WERI-Rb-1 (cell line): ENCODE measurements at regions not wholly inside any gene's neighbourhood (a gene's known extent, or its start where the extent isn't known, plus 50 kb on each side); places are given as distances from the start of the nearest gene placed in this dataset.
"Not testable (repeated sequence)": the region's sequence is repeated elsewhere in the genome, so short reads cannot be mapped to it uniquely, and the experiment has no call there.

Experiments
- DNase-seq: peaks from one replicate; pipeline ENCODE4 v3.0.0-alpha.2; 2020
- H3K27ac ChIP-seq: fragments of 250-450 bp; sonication (Bioruptor Pico); 2 replicates; pipeline ENCODE4 v1.5.1; 2020; ENCODE audit warnings: mild to moderate bottlenecking, moderate library complexity
- H3K27me3 ChIP-seq: fragments of 250-450 bp; sonication (Bioruptor Pico); 2 replicates; pipeline ENCODE4 v1.5.1; 2021; ENCODE audit warnings: mild to moderate bottlenecking, low read depth, moderate library complexity; ENCODE audit not compliant: insufficient read depth, severe bottlenecking
- H3K36me3 ChIP-seq: fragments of 250-450 bp; sonication (Bioruptor Pico); 2 replicates; pipeline ENCODE4 v1.5.1; 2020; ENCODE audit warnings: mild to moderate bottlenecking, moderate library complexity
- H3K4me3 ChIP-seq: 2 replicates; pipeline ENCODE4 v1.5.1; 2011; ENCODE audit warnings: low read depth, mild to moderate bottlenecking, control low read depth, low read length
- H3K9me3 ChIP-seq: fragments of 250-450 bp; sonication (Bioruptor Pico); 2 replicates; pipeline ENCODE4 v1.5.1; 2021; ENCODE audit warnings: mild to moderate bottlenecking, moderate library complexity; ENCODE audit not compliant: severe bottlenecking
- CTCF ChIP-seq: IDR thresholded peaks from 2 replicates; pipeline ENCODE4 v1.5.1; 2011; ENCODE audit warnings: low read depth, mild to moderate bottlenecking, control low read depth, inconsistent platforms, low read length

- no peak for TF ChIP-seq CTCF
- H3K9me3 ChIP-seq = no peaks in the 10 kb centered on the region
- DNase-seq = no peak
- no peak overlapping the region for H3K4me3 ChIP-seq
- peak overlapping the region; percentile 14; the same call in 1 of the 2 replicates for H3K27ac ChIP-seq
- H3K36me3 ChIP-seq = no peaks in the 10 kb centered on the region
- H3K27me3 ChIP-seq = no peaks in the 10 kb centered on the region
Observed at GRCh38 chr3:72269475-72269874, 484.5 kb upstream of the PROK2 start.

GRCh38 chr3:72266921-72267524, 482.1 kb upstream of the PROK2 start:
- H3K9me3 ChIP-seq, H3K27ac ChIP-seq: not testable (repeated sequence)

GRCh38 chr3:72266016-72266370, 481.0 kb upstream of the PROK2 start:
- Histone ChIP-seq H3K36me3 (no peaks in the 10 kb centered on the region), H3K27ac (no peak overlapping the region), H3K27me3 (no peaks in the 10 kb centered on the region), H3K9me3 (no peaks in the 10 kb centered on the region), H3K4me3 (no peak overlapping the region)
- no peak for TF ChIP-seq CTCF
- no peak for DNase-seq

More at GRCh38 chr3:72266921-72267524, 482.1 kb upstream of the PROK2 start:
- not testable (repeated sequence) for DNase-seq, H3K4me3 ChIP-seq, H3K36me3 ChIP-seq, H3K27me3 ChIP-seq

GRCh38 chr3:72265256-72266015, 480.5 kb upstream of the PROK2 start:
- no peak for DNase-seq
- Histone ChIP-seq H3K9me3 (no peaks in the 10 kb centered on the region), H3K27me3 (no peaks in the 10 kb centered on the region), H3K36me3 (no peaks in the 10 kb centered on the region), H3K4me3 (no peak overlapping the region), H3K27ac (no peak overlapping the region)
- peak; percentile 47 for TF ChIP-seq CTCF

- no peak overlapping the region for H3K27ac ChIP-seq
- no peak overlapping the region for H3K4me3 ChIP-seq
- H3K27me3 ChIP-seq = no peaks in the 10 kb centered on the region
- H3K9me3 ChIP-seq = no peaks in the 10 kb centered on the region
- DNase-seq = no peak
- TF ChIP-seq CTCF = no peak
- H3K36me3 ChIP-seq = no peaks in the 10 kb centered on the region
Observed at GRCh38 chr3:72263223-72263990, 478.5 kb upstream of the PROK2 start.

- DNase-seq = no peak
- no peak for TF ChIP-seq CTCF
- Histone ChIP-seq H3K27ac (no peak overlapping the region), H3K4me3 (no peak overlapping the region), H3K27me3 (no peaks in the 10 kb centered on the region), H3K36me3 (no peaks in the 10 kb centered on the region), H3K9me3 (no peaks in the 10 kb centered on the region)
Observed at GRCh38 chr3:72262736-72263135, 477.8 kb upstream of the PROK2 start.
